Astrocyte (in vitro differentiated cells and primary cell): ENCODE measurements at regions not wholly inside any gene's neighbourhood (a gene's known extent, or its start where the extent isn't known, plus 50 kb on each side); places are given as distances from the start of the nearest gene placed in this dataset.

ENCODE experiments used
- EZH2 ChIP-seq: IDR thresholded peaks from 2 replicates; pipeline ENCODE4 v1.6.1; 2012; ENCODE audit warnings: mild to moderate bottlenecking, low read length, inconsistent platforms; ENCODE audit not compliant: insufficient read depth
- TF ChIP-seq, protein P1 (sequence below): IDR thresholded peaks from 2 replicates; pipeline ENCODE4 v1.5.1; 2011; ENCODE audit warnings: low read depth, mild to moderate bottlenecking, inconsistent platforms, low read length, moderate library complexity; ENCODE audit not compliant: insufficient read depth

- TF ChIP-seq, protein P1, sequence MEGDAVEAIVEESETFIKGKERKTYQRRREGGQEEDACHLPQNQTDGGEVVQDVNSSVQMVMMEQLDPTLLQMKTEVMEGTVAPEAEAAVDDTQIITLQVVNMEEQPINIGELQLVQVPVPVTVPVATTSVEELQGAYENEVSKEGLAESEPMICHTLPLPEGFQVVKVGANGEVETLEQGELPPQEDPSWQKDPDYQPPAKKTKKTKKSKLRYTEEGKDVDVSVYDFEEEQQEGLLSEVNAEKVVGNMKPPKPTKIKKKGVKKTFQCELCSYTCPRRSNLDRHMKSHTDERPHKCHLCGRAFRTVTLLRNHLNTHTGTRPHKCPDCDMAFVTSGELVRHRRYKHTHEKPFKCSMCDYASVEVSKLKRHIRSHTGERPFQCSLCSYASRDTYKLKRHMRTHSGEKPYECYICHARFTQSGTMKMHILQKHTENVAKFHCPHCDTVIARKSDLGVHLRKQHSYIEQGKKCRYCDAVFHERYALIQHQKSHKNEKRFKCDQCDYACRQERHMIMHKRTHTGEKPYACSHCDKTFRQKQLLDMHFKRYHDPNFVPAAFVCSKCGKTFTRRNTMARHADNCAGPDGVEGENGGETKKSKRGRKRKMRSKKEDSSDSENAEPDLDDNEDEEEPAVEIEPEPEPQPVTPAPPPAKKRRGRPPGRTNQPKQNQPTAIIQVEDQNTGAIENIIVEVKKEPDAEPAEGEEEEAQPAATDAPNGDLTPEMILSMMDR: no peak
- TF ChIP-seq EZH2: no peak
These were observed 84.3 kb downstream of the ASB1 start for GRCh38 chr2:238510911-238511613.
